Fibroblast of lung (primary cell): ENCODE measurements at regions not wholly inside any gene's neighbourhood (a gene's known extent, or its start where the extent isn't known, plus 50 kb on each side); places are given as distances from the start of the nearest gene placed in this dataset.

Experiments
- DNase-seq, 2 donors: peaks; one replicate each; pipeline versions ENCODE4 v3.0.0 to v3.0.0-alpha.2; 2010; ENCODE audit warnings: low read depth in 2 of 2
- H2AFZ ChIP-seq: 2 replicates; pipeline ENCODE4 v1.5.1; 2012; ENCODE audit warnings: low read length, control low read depth, inconsistent platforms
- H3K27ac ChIP-seq: 2 replicates; pipeline ENCODE4 v1.5.1; 2011; ENCODE audit warnings: low read length, control low read depth; ENCODE audit not compliant: insufficient read depth
- H3K27me3 ChIP-seq: 2 replicates; pipeline ENCODE4 v1.5.1; 2011; ENCODE audit warnings: mild to moderate bottlenecking, low read length; ENCODE audit not compliant: control insufficient read depth, insufficient read depth
- H3K36me3 ChIP-seq: 2 replicates; pipeline ENCODE4 v1.5.1; 2011; ENCODE audit warnings: low read length; ENCODE audit not compliant: control insufficient read depth, insufficient read depth
- H3K4me1 ChIP-seq: 2 replicates; pipeline ENCODE4 v1.5.1; 2011; ENCODE audit warnings: low read length; ENCODE audit not compliant: control insufficient read depth, insufficient read depth; ENCODE audit errors: extremely low read depth
- H3K4me2 ChIP-seq: 2 replicates; pipeline ENCODE4 v1.5.1; 2011; ENCODE audit warnings: low read length, control low read depth; ENCODE audit not compliant: insufficient read depth; ENCODE audit errors: extremely low read depth
- H3K4me3 ChIP-seq, 4 experiments: fragments of 200-600 bp in 1 of 4; sonication (generic) in 1 of 4; replicated peaks in 1 of 4; 2 replicates each; pipeline ENCODE4 v1.5.1; 2011 to 2016; ENCODE audit warnings: low read length in 4 of 4, low read depth in 3 of 4, mild to moderate bottlenecking in 3 of 4, control low read depth in 2 of 4, inconsistent platforms in 1 of 4, mixed read lengths in 1 of 4; ENCODE audit not compliant: insufficient read depth in 1 of 4; ENCODE audit errors: control extremely low read depth in 1 of 4
- H3K79me2 ChIP-seq: 2 replicates; pipeline ENCODE4 v1.5.1; 2012; ENCODE audit warnings: mild to moderate bottlenecking, low read length, inconsistent platforms; ENCODE audit not compliant: control insufficient read depth, insufficient read depth
- H3K9ac ChIP-seq: 2 replicates; pipeline ENCODE4 v1.5.1; 2011; ENCODE audit warnings: mild to moderate bottlenecking, low read length, control low read depth; ENCODE audit not compliant: insufficient read depth
- H3K9me3 ChIP-seq: 2 replicates; pipeline ENCODE4 v1.5.1; 2012; ENCODE audit warnings: low read depth, low read length; ENCODE audit not compliant: control insufficient read depth, insufficient read depth
- H4K20me1 ChIP-seq: 2 replicates; pipeline ENCODE4 v1.5.1; 2011; ENCODE audit warnings: low read length; ENCODE audit not compliant: control insufficient read depth, insufficient read depth; ENCODE audit errors: extremely low read depth
- EZH2 ChIP-seq: IDR thresholded peaks from 2 replicates; pipeline ENCODE4 v1.5.1; 2012; ENCODE audit warnings: low read length, control low read depth, mild to moderate bottlenecking; ENCODE audit errors: missing control alignments
- TF ChIP-seq, protein P1 (sequence below), 2 donors: IDR thresholded peaks in 1 of 2; conservative IDR thresholded peaks in 1 of 2; 1 replicate in 1 of 2; 2 replicates in 1 of 2; pipeline ENCODE4 v1.5.1; 2011 to 2012; ENCODE audit warnings: low read length in 2 of 2, control low read depth in 1 of 2, inconsistent platforms in 1 of 2, low read depth in 1 of 2, mild to moderate bottlenecking in 1 of 2

DNA sequence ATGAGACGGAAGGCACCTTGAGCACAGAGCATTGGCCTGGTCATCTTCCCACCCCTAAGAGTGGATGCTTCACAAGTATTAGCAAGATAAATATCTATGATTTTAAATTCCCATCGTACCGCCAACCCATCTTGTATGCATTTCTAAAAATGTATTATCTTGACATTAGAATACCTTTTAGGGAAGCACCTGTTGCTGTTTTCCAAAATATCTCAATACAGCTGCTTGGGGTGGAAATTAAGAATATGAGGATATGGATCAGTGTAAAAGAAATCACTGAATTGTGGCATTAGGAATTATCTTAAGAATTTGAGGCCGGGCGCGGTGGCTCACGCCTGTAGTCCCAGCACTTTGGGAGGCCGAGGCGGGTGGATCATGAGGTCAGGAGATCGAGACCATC is 166.3 kb downstream of the ETS2 start:
- Histone ChIP-seq H3K4me2 (no peak overlapping the region), H3K9me3 (no peaks in the 10 kb centered on the region), H3K4me1 (no peaks in the 10 kb centered on the region), H3K79me2 (no peaks in the 10 kb centered on the region), H3K4me3 (no peak overlapping the region), H3K27ac (no peak overlapping the region), H3K9ac (no peak overlapping the region), H3K36me3 (no peaks in the 10 kb centered on the region), H3K27me3 (no peaks in the 10 kb centered on the region), H4K20me1 (no peaks in the 10 kb centered on the region), H2AFZ (no peak overlapping the region)
- TF ChIP-seq EZH2 = no peak
- TF ChIP-seq, protein P1, sequence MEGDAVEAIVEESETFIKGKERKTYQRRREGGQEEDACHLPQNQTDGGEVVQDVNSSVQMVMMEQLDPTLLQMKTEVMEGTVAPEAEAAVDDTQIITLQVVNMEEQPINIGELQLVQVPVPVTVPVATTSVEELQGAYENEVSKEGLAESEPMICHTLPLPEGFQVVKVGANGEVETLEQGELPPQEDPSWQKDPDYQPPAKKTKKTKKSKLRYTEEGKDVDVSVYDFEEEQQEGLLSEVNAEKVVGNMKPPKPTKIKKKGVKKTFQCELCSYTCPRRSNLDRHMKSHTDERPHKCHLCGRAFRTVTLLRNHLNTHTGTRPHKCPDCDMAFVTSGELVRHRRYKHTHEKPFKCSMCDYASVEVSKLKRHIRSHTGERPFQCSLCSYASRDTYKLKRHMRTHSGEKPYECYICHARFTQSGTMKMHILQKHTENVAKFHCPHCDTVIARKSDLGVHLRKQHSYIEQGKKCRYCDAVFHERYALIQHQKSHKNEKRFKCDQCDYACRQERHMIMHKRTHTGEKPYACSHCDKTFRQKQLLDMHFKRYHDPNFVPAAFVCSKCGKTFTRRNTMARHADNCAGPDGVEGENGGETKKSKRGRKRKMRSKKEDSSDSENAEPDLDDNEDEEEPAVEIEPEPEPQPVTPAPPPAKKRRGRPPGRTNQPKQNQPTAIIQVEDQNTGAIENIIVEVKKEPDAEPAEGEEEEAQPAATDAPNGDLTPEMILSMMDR (conservative IDR thresholded peaks at IDR 0.05 in 1 of 2, IDR thresholded peaks at IDR 0.05 in 1 of 2; ENCODE audit: low read depth in 1 of 2, low read length in 2 of 2) = no peak
- DNase-seq = no peak

DNA sequence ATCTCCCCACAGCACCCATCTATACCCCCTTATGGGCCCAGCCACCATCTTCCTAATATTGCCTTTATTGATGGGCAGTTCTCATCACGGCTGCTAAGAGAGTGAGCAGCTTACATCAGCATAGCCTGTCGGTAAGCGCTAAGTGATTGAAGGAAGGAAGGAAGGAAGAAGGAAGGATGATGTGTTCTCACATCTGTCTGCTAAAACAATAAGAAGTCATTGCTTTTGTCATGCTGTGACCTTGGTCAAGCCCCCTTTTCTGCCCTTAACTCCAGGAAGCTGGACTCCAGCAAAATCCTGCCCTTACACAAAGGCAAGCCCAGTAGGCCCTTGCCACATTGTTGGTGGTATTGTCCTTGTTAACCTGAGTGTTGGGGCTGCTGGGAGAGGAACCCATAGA is 165.0 kb downstream of the ETS2 start:
- H3K36me3 ChIP-seq = no peaks in the 10 kb centered on the region
- H3K4me3 ChIP-seq = no peak overlapping the region
- no peak overlapping the region for H3K27ac ChIP-seq
- no peak for DNase-seq
- no peak overlapping the region for H3K4me2 ChIP-seq
- H3K9ac ChIP-seq = no peak overlapping the region
- no peaks in the 10 kb centered on the region for H3K79me2 ChIP-seq
- no peaks in the 10 kb centered on the region for H4K20me1 ChIP-seq
- H2AFZ ChIP-seq = no peak overlapping the region
- no peaks in the 10 kb centered on the region for H3K27me3 ChIP-seq
- H3K9me3 ChIP-seq = no peaks in the 10 kb centered on the region
- TF ChIP-seq EZH2 = no peak
- TF ChIP-seq, protein P1 (conservative IDR thresholded peaks at IDR 0.05 in 1 of 2, IDR thresholded peaks at IDR 0.05 in 1 of 2; ENCODE audit: low read depth in 1 of 2, low read length in 2 of 2) = no peak
- peaks cover 2% of the 10 kb centered on the region for H3K4me1 ChIP-seq

DNA sequence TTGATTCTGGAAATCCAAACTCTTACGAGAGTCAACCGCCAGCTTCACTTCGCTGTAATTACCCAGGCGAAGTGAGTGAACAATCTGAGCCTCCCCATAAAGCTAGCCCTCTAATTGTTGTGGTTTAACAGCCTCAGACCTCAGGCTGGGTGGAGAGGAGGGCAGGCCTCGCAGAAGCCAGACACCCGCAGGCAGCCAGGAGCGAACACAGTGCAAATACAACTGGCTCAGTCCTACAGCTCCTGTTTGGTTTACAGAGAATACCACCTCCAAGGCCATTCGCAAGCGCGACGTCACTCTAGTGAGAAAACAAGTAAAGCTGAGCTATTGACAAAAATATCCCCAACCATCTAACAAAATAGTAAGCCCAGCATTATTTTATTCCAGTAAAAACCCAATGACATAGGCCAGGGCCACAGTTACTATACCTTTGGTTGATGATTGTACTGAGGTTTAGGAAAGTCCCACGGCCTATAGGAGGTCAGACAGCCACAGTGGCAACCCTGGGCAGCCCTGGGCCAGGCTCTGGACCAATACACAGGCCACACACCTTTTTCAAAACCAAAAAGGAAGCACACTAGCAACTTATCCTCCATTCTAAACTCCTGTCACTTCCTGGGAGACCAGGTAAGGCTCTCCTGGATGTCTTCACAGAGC is 163.3 kb downstream of the ETS2 start:
- TF ChIP-seq EZH2 = no peak
- TF ChIP-seq, protein P1 (conservative IDR thresholded peaks at IDR 0.05 in 1 of 2, IDR thresholded peaks at IDR 0.05 in 1 of 2; ENCODE audit: low read depth in 1 of 2, low read length in 2 of 2) = no peak
- no peak overlapping the region for H3K27ac ChIP-seq
- no peak overlapping the region for H3K4me3 ChIP-seq
- no peaks in the 10 kb centered on the region for H3K27me3 ChIP-seq
- no peaks in the 10 kb centered on the region for H4K20me1 ChIP-seq
- DNase-seq = no peak
- H3K9me3 ChIP-seq = no peaks in the 10 kb centered on the region
- no peaks in the 10 kb centered on the region for H3K79me2 ChIP-seq
- H3K36me3 ChIP-seq = no peaks in the 10 kb centered on the region
- H3K9ac ChIP-seq = no peak overlapping the region
- no peak overlapping the region for H3K4me2 ChIP-seq
- H2AFZ ChIP-seq = no peak overlapping the region
- H3K4me1 ChIP-seq = peaks cover 8% of the 10 kb centered on the region
